ENCODE measurements at regions not wholly inside any gene's neighbourhood (a gene's known extent, or its start where the extent isn't known, plus 50 kb on each side); places are given as distances from the start of the nearest gene placed in this dataset.

- Histone ChIP-seq H3K9me3 (ENCODE audit: control insufficient read depth in 4 of 4, insufficient read depth in 3 of 4, low read length in 3 of 4) (peaks cover 0 to 6% (median 2%) of the 10 kb centered on the region in 4 donors), H3K36me3 (ENCODE audit: control insufficient read depth in 4 of 4, insufficient read depth in 4 of 4, low read length in 4 of 4) (no peaks in the 10 kb centered on the region), H3K4me1 (ENCODE audit: control insufficient read depth in 5 of 5, insufficient read depth in 5 of 5, low read length in 5 of 5) (no peaks in the 10 kb centered on the region), H3K27ac (ENCODE audit: low read depth in 1 of 2, low read length in 1 of 2) (no peak overlapping the region), H3K27me3 (ENCODE audit: control insufficient read depth in 3 of 3, insufficient read depth in 3 of 3, low read length in 2 of 3) (no peaks in the 10 kb centered on the region), H3K9ac (ENCODE audit: insufficient read depth in 1 of 2, low read length in 2 of 2) (no peak overlapping the region), H3K4me3 (no peak overlapping the region)
- TF ChIP-seq CTCF (IDR thresholded peaks at IDR 0.05; ENCODE audit: control extremely low read depth, extremely low read depth) = no peak
- no peak for DNase-seq
- ATAC-seq (ENCODE audit: insufficient read depth, low FRiP score) = no peak
Observed at GRCh38 chr20:7490288-7490687, 450.0 kb downstream of the HAO1 start.

GRCh38 chr20:7492257-7492656, 448.0 kb downstream of the HAO1 start:
- Histone ChIP-seq H3K9me3 (ENCODE audit: control insufficient read depth in 4 of 4, insufficient read depth in 3 of 4, low read length in 3 of 4) (peaks cover 0 to 6% (median 2%) of the 10 kb centered on the region in 4 donors), H3K27me3 (ENCODE audit: control insufficient read depth in 3 of 3, insufficient read depth in 3 of 3, low read length in 2 of 3) (no peaks in the 10 kb centered on the region), H3K4me1 (ENCODE audit: control insufficient read depth in 5 of 5, insufficient read depth in 5 of 5, low read length in 5 of 5) (no peaks in the 10 kb centered on the region), H3K36me3 (ENCODE audit: control insufficient read depth in 4 of 4, insufficient read depth in 4 of 4, low read length in 4 of 4) (no peaks in the 10 kb centered on the region), H3K4me3 (no peak overlapping the region), H3K9ac (ENCODE audit: insufficient read depth in 1 of 2, low read length in 2 of 2) (no peak overlapping the region), H3K27ac (ENCODE audit: low read depth in 1 of 2, low read length in 1 of 2) (no peak overlapping the region)
- DNase-seq (no peak), ATAC-seq (ENCODE audit: insufficient read depth, low FRiP score) (no peak)
- TF ChIP-seq CTCF (IDR thresholded peaks at IDR 0.05; ENCODE audit: control extremely low read depth, extremely low read depth) = no peak
- 82 to 86% methylated on average over 3 of the region's 3 CpGs for WGBS, 2 donors

- no peak for DNase-seq
- 94 to 95% methylated on average over 2 of the region's 2 CpGs for WGBS, 2 donors
- TF ChIP-seq CTCF (IDR thresholded peaks at IDR 0.05; ENCODE audit: control extremely low read depth, extremely low read depth) = no peak
- Histone ChIP-seq H3K9ac (ENCODE audit: insufficient read depth in 1 of 2, low read length in 2 of 2) (no peak overlapping the region), H3K4me3 (no peak overlapping the region), H3K36me3 (ENCODE audit: control insufficient read depth in 4 of 4, insufficient read depth in 4 of 4, low read length in 4 of 4) (no peaks in the 10 kb centered on the region), H3K4me1 (ENCODE audit: control insufficient read depth in 5 of 5, insufficient read depth in 5 of 5, low read length in 5 of 5) (no peaks in the 10 kb centered on the region), H3K27ac (ENCODE audit: low read depth in 1 of 2, low read length in 1 of 2) (no peak overlapping the region), H3K27me3 (ENCODE audit: control insufficient read depth in 3 of 3, insufficient read depth in 3 of 3, low read length in 2 of 3) (no peaks in the 10 kb centered on the region), H3K9me3 (ENCODE audit: control insufficient read depth in 4 of 4, insufficient read depth in 3 of 4, low read length in 3 of 4) (peaks cover 0 to 5% (median 2%) of the 10 kb centered on the region in 4 donors)
- ATAC-seq (ENCODE audit: insufficient read depth, low FRiP score) = no peak
Observed at GRCh38 chr20:7493311-7493710, 446.9 kb downstream of the HAO1 start.

GRCh38 chr20:7496394-7496991, 443.8 kb downstream of the HAO1 start:
- H3K36me3 ChIP-seq (ENCODE audit: control insufficient read depth in 4 of 4, insufficient read depth in 4 of 4, low read length in 4 of 4) = no peaks in the 10 kb centered on the region
- DNase-seq (peak in 1 of 3 donors; percentile 50), ATAC-seq (ENCODE audit: insufficient read depth, low FRiP score) (no peak)
- TF ChIP-seq CTCF (IDR thresholded peaks at IDR 0.05; ENCODE audit: control extremely low read depth, extremely low read depth) = no peak
- H3K4me3 ChIP-seq = no peak overlapping the region
- H3K27ac ChIP-seq (ENCODE audit: low read depth in 1 of 2, low read length in 1 of 2) = no peak overlapping the region
- H3K27me3 ChIP-seq (ENCODE audit: control insufficient read depth in 3 of 3, insufficient read depth in 3 of 3, low read length in 2 of 3) = no peaks in the 10 kb centered on the region
- H3K4me1 ChIP-seq (ENCODE audit: control insufficient read depth in 5 of 5, insufficient read depth in 5 of 5, low read length in 5 of 5) = no peaks in the 10 kb centered on the region
- WGBS, 2 donors = 66 to 75% methylated on average over 4 of the region's 4 CpGs
- peaks cover 0 to 5% (median 2%) of the 10 kb centered on the region in 4 donors for H3K9me3 ChIP-seq (ENCODE audit: control insufficient read depth in 4 of 4, insufficient read depth in 3 of 4, low read length in 3 of 4)
- no peak overlapping the region for H3K9ac ChIP-seq (ENCODE audit: insufficient read depth in 1 of 2, low read length in 2 of 2)

Measured in lung (tissue), 11 donors.